ENCODE measurements at regions not wholly inside any gene's neighbourhood (a gene's known extent, or its start where the extent isn't known, plus 50 kb on each side); places are given as distances from the start of the nearest gene placed in this dataset.

- Histone ChIP-seq H3K27me3 (ENCODE audit: low read depth) (no peaks in the 10 kb centered on the region), H3K4me3 (no peak overlapping the region), H3K36me3 (replicated peaks) (no peaks in the 10 kb centered on the region), H3K4me1 (no peaks in the 10 kb centered on the region), H3K9me3 (no peaks in the 10 kb centered on the region; the same call in 1 of the 2 replicates)
- DNase-seq (ENCODE audit: low spot score in 2 of 2), result no peak
- in situ Hi-C loops (cut with MboI; ENCODE audit: low sequenced_read_pairs), result no loop called here
These were observed 1129.1 kb downstream of the BRD1 start for GRCh38 chr22:48698618-48699017.

GRCh38 chr22:48697694-48698276 lies 1129.9 kb downstream of the BRD1 start:
- Histone ChIP-seq H3K9me3 (no peaks in the 10 kb centered on the region; the same call in 1 of the 2 replicates), H3K4me3 (no peak overlapping the region), H3K27me3 (ENCODE audit: low read depth) (no peaks in the 10 kb centered on the region), H3K36me3 (replicated peaks) (no peaks in the 10 kb centered on the region), H3K4me1 (no peaks in the 10 kb centered on the region)
- DNase-seq (ENCODE audit: low spot score in 2 of 2), result no peak
- in situ Hi-C loops (cut with MboI; ENCODE audit: low sequenced_read_pairs), result no loop called here

- no peaks in the 10 kb centered on the region for H3K27me3 ChIP-seq (ENCODE audit: low read depth)
- in situ Hi-C loops (cut with MboI; ENCODE audit: low sequenced_read_pairs), result no loop called here
- H3K36me3 ChIP-seq (replicated peaks), result no peaks in the 10 kb centered on the region
- no peaks in the 10 kb centered on the region; the same call in 1 of the 2 replicates for H3K9me3 ChIP-seq
- no peak for DNase-seq (ENCODE audit: low spot score in 2 of 2)
- H3K4me3 ChIP-seq, result no peak overlapping the region
- H3K4me1 ChIP-seq, result no peaks in the 10 kb centered on the region
These were observed 1130.5 kb downstream of the BRD1 start for GRCh38 chr22:48697223-48697622.

- in situ Hi-C loops (cut with MboI; ENCODE audit: low sequenced_read_pairs), result no loop called here
- H3K4me1 ChIP-seq, result no peaks in the 10 kb centered on the region
- no peak for DNase-seq (ENCODE audit: low spot score in 2 of 2)
These were observed 1131.3 kb downstream of the BRD1 start for GRCh38 chr22:48696371-48696770.

GRCh38 chr22:48695731-48696305 lies 1131.9 kb downstream of the BRD1 start:
- H3K27me3 ChIP-seq (ENCODE audit: low read depth), result no peaks in the 10 kb centered on the region
- in situ Hi-C loops (cut with MboI; ENCODE audit: low sequenced_read_pairs), result no loop called here
- no peaks in the 10 kb centered on the region for H3K4me1 ChIP-seq
- H3K9me3 ChIP-seq, result no peaks in the 10 kb centered on the region; the same call in 1 of the 2 replicates
- H3K4me3 ChIP-seq, result no peak overlapping the region
- H3K36me3 ChIP-seq (replicated peaks), result no peaks in the 10 kb centered on the region
- DNase-seq (ENCODE audit: low spot score in 2 of 2), result no peak

More at GRCh38 chr22:48696371-48696770, 1131.3 kb downstream of the BRD1 start:
- no peak overlapping the region for H3K4me3 ChIP-seq
- no peaks in the 10 kb centered on the region for H3K36me3 ChIP-seq (replicated peaks)
- no peaks in the 10 kb centered on the region; the same call in 1 of the 2 replicates for H3K9me3 ChIP-seq
- no peaks in the 10 kb centered on the region for H3K27me3 ChIP-seq (ENCODE audit: low read depth)

GRCh38 chr22:48695251-48695650 lies 1132.4 kb downstream of the BRD1 start:
- DNase-seq (ENCODE audit: low spot score in 2 of 2), result no peak
- Histone ChIP-seq H3K36me3 (replicated peaks) (no peaks in the 10 kb centered on the region), H3K4me1 (no peaks in the 10 kb centered on the region), H3K27me3 (ENCODE audit: low read depth) (no peaks in the 10 kb centered on the region), H3K9me3 (no peaks in the 10 kb centered on the region; the same call in 1 of the 2 replicates), H3K4me3 (no peak overlapping the region)
- in situ Hi-C loops (cut with MboI; ENCODE audit: low sequenced_read_pairs), result no loop called here

GRCh38 chr22:48694296-48694883 lies 1133.3 kb downstream of the BRD1 start:
- no peaks in the 10 kb centered on the region for H3K4me1 ChIP-seq
- H3K9me3 ChIP-seq, result no peaks in the 10 kb centered on the region; the same call in 1 of the 2 replicates
- in situ Hi-C loops (cut with MboI; ENCODE audit: low sequenced_read_pairs), result no loop called here

GRCh38 chr22:48693377-48694135 lies 1134.1 kb downstream of the BRD1 start:
- Histone ChIP-seq H3K4me1 (no peaks in the 10 kb centered on the region), H3K9me3 (no peaks in the 10 kb centered on the region; the same call in 1 of the 2 replicates), H3K27me3 (ENCODE audit: low read depth) (no peaks in the 10 kb centered on the region), H3K36me3 (replicated peaks) (no peaks in the 10 kb centered on the region), H3K4me3 (no peak overlapping the region)
- in situ Hi-C loops (cut with MboI; ENCODE audit: low sequenced_read_pairs), result no loop called here
- DNase-seq (ENCODE audit: low spot score in 2 of 2), result no peak

More at GRCh38 chr22:48694296-48694883, 1133.3 kb downstream of the BRD1 start:
- no peaks in the 10 kb centered on the region for H3K27me3 ChIP-seq (ENCODE audit: low read depth)
- DNase-seq (ENCODE audit: low spot score in 2 of 2), result no peak
- H3K4me3 ChIP-seq, result no peak overlapping the region
- H3K36me3 ChIP-seq (replicated peaks), result no peaks in the 10 kb centered on the region

GRCh38 chr22:48692734-48693376 lies 1134.8 kb downstream of the BRD1 start:
- H3K4me1 ChIP-seq, result no peaks in the 10 kb centered on the region
- DNase-seq (ENCODE audit: low spot score in 2 of 2), result no peak
- no peaks in the 10 kb centered on the region; the same call in 1 of the 2 replicates for H3K9me3 ChIP-seq
- H3K36me3 ChIP-seq (replicated peaks), result no peaks in the 10 kb centered on the region
- in situ Hi-C loops (cut with MboI; ENCODE audit: low sequenced_read_pairs), result no loop called here
- H3K4me3 ChIP-seq, result no peak overlapping the region
- no peaks in the 10 kb centered on the region for H3K27me3 ChIP-seq (ENCODE audit: low read depth)

- no peak overlapping the region for H3K4me3 ChIP-seq
- no peaks in the 10 kb centered on the region for H3K4me1 ChIP-seq
- DNase-seq (ENCODE audit: low spot score in 2 of 2), result no peak
- no peaks in the 10 kb centered on the region for H3K36me3 ChIP-seq (replicated peaks)
- in situ Hi-C loops (cut with MboI; ENCODE audit: low sequenced_read_pairs), result no loop called here
- H3K27me3 ChIP-seq (ENCODE audit: low read depth), result no peaks in the 10 kb centered on the region
- no peaks in the 10 kb centered on the region for H3K9me3 ChIP-seq
These were observed 1136.2 kb downstream of the BRD1 start for GRCh38 chr22:48691431-48691851.

- Histone ChIP-seq H3K4me1 (no peaks in the 10 kb centered on the region), H3K36me3 (replicated peaks) (no peaks in the 10 kb centered on the region), H3K4me3 (no peak overlapping the region), H3K9me3 (no peaks in the 10 kb centered on the region), H3K27me3 (ENCODE audit: low read depth) (no peaks in the 10 kb centered on the region)
- DNase-seq (ENCODE audit: low spot score in 2 of 2), result no peak
- in situ Hi-C loops (cut with MboI; ENCODE audit: low sequenced_read_pairs), result no loop called here
These were observed 1136.9 kb downstream of the BRD1 start for GRCh38 chr22:48690583-48691317.

- no peaks in the 10 kb centered on the region for H3K27me3 ChIP-seq (ENCODE audit: low read depth)
- DNase-seq (ENCODE audit: low spot score in 2 of 2), result no peak
- H3K4me3 ChIP-seq, result no peak overlapping the region
- no peaks in the 10 kb centered on the region for H3K36me3 ChIP-seq (replicated peaks)
- in situ Hi-C loops (cut with MboI; ENCODE audit: low sequenced_read_pairs), result no loop called here
- H3K9me3 ChIP-seq, result no peaks in the 10 kb centered on the region; the same call in 1 of the 2 replicates
- H3K4me1 ChIP-seq, result no peaks in the 10 kb centered on the region
These were observed 1138.5 kb downstream of the BRD1 start for GRCh38 chr22:48689206-48689605.

- in situ Hi-C loops (cut with MboI; ENCODE audit: low sequenced_read_pairs), result no loop called here
- DNase-seq (ENCODE audit: low spot score in 2 of 2), result no peak
- no peaks in the 10 kb centered on the region for H3K27me3 ChIP-seq (ENCODE audit: low read depth)
- H3K9me3 ChIP-seq, result no peaks in the 10 kb centered on the region; the same call in 1 of the 2 replicates
- no peak overlapping the region for H3K4me3 ChIP-seq
- H3K36me3 ChIP-seq (replicated peaks), result no peaks in the 10 kb centered on the region
- no peaks in the 10 kb centered on the region for H3K4me1 ChIP-seq
These were observed 1139.3 kb downstream of the BRD1 start for GRCh38 chr22:48688366-48688765.
